ENCODE measurements at regions not wholly inside any gene's neighbourhood (a gene's known extent, or its start where the extent isn't known, plus 50 kb on each side); places are given as distances from the start of the nearest gene placed in this dataset.

DNA sequence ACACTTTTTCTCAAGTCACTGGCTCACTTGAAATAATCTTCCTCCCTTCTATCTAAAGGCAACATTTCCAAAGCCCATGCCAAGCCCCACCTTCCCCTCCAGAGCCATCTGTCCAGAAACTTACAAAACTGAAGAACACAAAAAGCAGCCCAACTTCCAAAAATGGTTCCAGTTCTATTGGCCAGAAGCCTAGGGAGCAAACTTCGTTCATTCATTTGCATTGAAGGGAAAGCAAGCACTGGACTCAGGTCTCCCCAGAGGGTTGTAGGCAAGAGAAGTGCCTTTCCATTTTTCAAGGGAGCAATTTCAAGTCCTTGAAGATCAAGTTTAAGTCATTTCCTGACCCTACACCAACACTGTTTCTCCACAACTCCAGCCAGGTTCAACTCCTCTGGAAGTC lies 585.0 kb downstream of the BCL11A start:
- H3K9me3 Mint-ChIP-seq: no peaks in the 10 kb centered on the region

GRCh38 chr2:59967691-59968090 lies 585.8 kb downstream of the BCL11A start:
- DNase-seq (ENCODE audit: low spot score in 2 of 2, unreplicated experiment in 2 of 2): no peak
- no peak overlapping the region for H3K27ac Mint-ChIP-seq
- TF ChIP-seq, protein P1, sequence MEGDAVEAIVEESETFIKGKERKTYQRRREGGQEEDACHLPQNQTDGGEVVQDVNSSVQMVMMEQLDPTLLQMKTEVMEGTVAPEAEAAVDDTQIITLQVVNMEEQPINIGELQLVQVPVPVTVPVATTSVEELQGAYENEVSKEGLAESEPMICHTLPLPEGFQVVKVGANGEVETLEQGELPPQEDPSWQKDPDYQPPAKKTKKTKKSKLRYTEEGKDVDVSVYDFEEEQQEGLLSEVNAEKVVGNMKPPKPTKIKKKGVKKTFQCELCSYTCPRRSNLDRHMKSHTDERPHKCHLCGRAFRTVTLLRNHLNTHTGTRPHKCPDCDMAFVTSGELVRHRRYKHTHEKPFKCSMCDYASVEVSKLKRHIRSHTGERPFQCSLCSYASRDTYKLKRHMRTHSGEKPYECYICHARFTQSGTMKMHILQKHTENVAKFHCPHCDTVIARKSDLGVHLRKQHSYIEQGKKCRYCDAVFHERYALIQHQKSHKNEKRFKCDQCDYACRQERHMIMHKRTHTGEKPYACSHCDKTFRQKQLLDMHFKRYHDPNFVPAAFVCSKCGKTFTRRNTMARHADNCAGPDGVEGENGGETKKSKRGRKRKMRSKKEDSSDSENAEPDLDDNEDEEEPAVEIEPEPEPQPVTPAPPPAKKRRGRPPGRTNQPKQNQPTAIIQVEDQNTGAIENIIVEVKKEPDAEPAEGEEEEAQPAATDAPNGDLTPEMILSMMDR (IDR thresholded peaks at IDR 0.05; ENCODE audit: unreplicated experiment): no peak
- H3K36me3 Mint-ChIP-seq: no peaks in the 10 kb centered on the region
- H3K4me3 Mint-ChIP-seq: no peak overlapping the region
- H3K9me3 Mint-ChIP-seq: no peaks in the 10 kb centered on the region
- H3K27me3 Mint-ChIP-seq (ENCODE audit: low read depth): no peaks in the 10 kb centered on the region
- H3K4me1 Mint-ChIP-seq: peaks cover 3% of the 10 kb centered on the region

More for the DNA sequence above, 585.0 kb downstream of the BCL11A start:
- Mint-ChIP-seq H3K27ac (no peak overlapping the region), H3K36me3 (no peaks in the 10 kb centered on the region), H3K4me1 (no peaks in the 10 kb centered on the region), H3K27me3 (ENCODE audit: low read depth) (no peaks in the 10 kb centered on the region), H3K4me3 (no peak overlapping the region)
- no peak for DNase-seq (ENCODE audit: low spot score in 2 of 2, unreplicated experiment in 2 of 2)
- TF ChIP-seq, protein P1 (IDR thresholded peaks at IDR 0.05; ENCODE audit: unreplicated experiment): no peak

- H3K4me3 Mint-ChIP-seq: no peak overlapping the region
- no peak for DNase-seq (ENCODE audit: low spot score in 2 of 2, unreplicated experiment in 2 of 2)
Observed at GRCh38 chr2:59963157-59963556, 590.3 kb downstream of the BCL11A start.

GRCh38 chr2:59961746-59962145 lies 591.7 kb downstream of the BCL11A start:
- no peaks in the 10 kb centered on the region for H3K9me3 Mint-ChIP-seq
- TF ChIP-seq, protein P1 (IDR thresholded peaks at IDR 0.05; ENCODE audit: unreplicated experiment): no peak
- peak overlapping the region; percentile 77 for H3K27ac Mint-ChIP-seq
- H3K36me3 Mint-ChIP-seq: no peaks in the 10 kb centered on the region
- no peak overlapping the region for H3K4me3 Mint-ChIP-seq
- DNase-seq (ENCODE audit: low spot score in 2 of 2, unreplicated experiment in 2 of 2): no peak
- no peaks in the 10 kb centered on the region for H3K27me3 Mint-ChIP-seq (ENCODE audit: low read depth)
- H3K4me1 Mint-ChIP-seq: peaks cover 21% of the 10 kb centered on the region

More at GRCh38 chr2:59963157-59963556, 590.3 kb downstream of the BCL11A start:
- Mint-ChIP-seq H3K36me3 (no peaks in the 10 kb centered on the region), H3K4me1 (peaks cover 21% of the 10 kb centered on the region), H3K9me3 (no peaks in the 10 kb centered on the region), H3K27ac (no peak overlapping the region), H3K27me3 (ENCODE audit: low read depth) (no peaks in the 10 kb centered on the region)
- TF ChIP-seq, protein P1 (IDR thresholded peaks at IDR 0.05; ENCODE audit: unreplicated experiment): no peak

DNA sequence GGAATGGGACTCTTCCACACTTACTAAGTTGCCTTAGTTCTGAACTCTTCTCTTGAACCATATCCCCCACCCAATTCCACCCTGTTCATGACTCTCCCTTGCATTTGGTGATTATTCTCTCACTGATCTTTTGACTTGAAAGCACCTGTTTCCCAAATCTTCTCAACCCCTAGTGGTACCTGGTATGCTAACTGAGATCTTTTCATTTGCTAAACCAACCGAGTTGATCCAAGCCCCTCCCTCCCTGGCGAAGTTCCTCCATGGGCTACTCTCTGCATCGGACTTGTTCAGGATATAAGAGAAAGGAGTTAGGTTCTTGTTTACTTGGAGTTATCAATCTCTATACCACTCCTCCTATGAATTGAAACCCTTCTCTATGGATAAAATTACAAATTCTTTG lies 593.5 kb downstream of the BCL11A start:
- Mint-ChIP-seq H3K4me1 (peaks cover 21% of the 10 kb centered on the region), H3K4me3 (no peak overlapping the region), H3K27me3 (ENCODE audit: low read depth) (no peaks in the 10 kb centered on the region), H3K27ac (no peak overlapping the region), H3K36me3 (no peaks in the 10 kb centered on the region), H3K9me3 (peaks cover 5% of the 10 kb centered on the region)
- DNase-seq (ENCODE audit: low spot score in 2 of 2, unreplicated experiment in 2 of 2): no peak
- TF ChIP-seq, protein P1 (IDR thresholded peaks at IDR 0.05; ENCODE audit: unreplicated experiment): no peak

- TF ChIP-seq, protein P1 (IDR thresholded peaks at IDR 0.05; ENCODE audit: unreplicated experiment): no peak
- no peak overlapping the region for H3K27ac Mint-ChIP-seq
- no peak for DNase-seq (ENCODE audit: low spot score in 2 of 2, unreplicated experiment in 2 of 2)
- peaks cover 5% of the 10 kb centered on the region for H3K9me3 Mint-ChIP-seq
- no peaks in the 10 kb centered on the region for H3K27me3 Mint-ChIP-seq (ENCODE audit: low read depth)
- peaks cover 17% of the 10 kb centered on the region for H3K4me1 Mint-ChIP-seq
- H3K4me3 Mint-ChIP-seq: no peak overlapping the region
- no peaks in the 10 kb centered on the region for H3K36me3 Mint-ChIP-seq
Observed at GRCh38 chr2:59957504-59957903, 596.0 kb downstream of the BCL11A start.

Data from mesothelial cell of epicardium (in vitro differentiated cells).